ENCODE measurements at regions not wholly inside any gene's neighbourhood (a gene's known extent, or its start where the extent isn't known, plus 50 kb on each side); places are given as distances from the start of the nearest gene placed in this dataset.

GRCh38 chr5:109529987-109530386, 120.2 kb upstream of the PJA2 start:
- H3K27ac ChIP-seq = no peak overlapping the region
- DNase-seq (ENCODE audit: low spot score) = no peak
- CTCF ChIA-PET = no interaction called here
- no peak for TF ChIP-seq CTCF (conservative IDR thresholded peaks at IDR 0.05; ENCODE audit: low read depth)
- POLR2A ChIA-PET (ENCODE audit: low non-redundant PET) = no interaction called here

- H3K27ac ChIP-seq = no peak overlapping the region
- no peak for DNase-seq (ENCODE audit: low spot score)
- ChIA-PET POLR2A (ENCODE audit: low non-redundant PET) (no interaction called here), CTCF (interaction anchor here (0.6 kb wide), 2 partner anchors 1317 to 1523 kb away, joined by 3 to 4 read pairs; no protein-coding TSS in a partner anchor)
- no peak for TF ChIP-seq CTCF (conservative IDR thresholded peaks at IDR 0.05; ENCODE audit: low read depth)
Observed at GRCh38 chr5:109529520-109529919, 119.7 kb upstream of the PJA2 start.

GRCh38 chr5:109524555-109524954, 114.8 kb upstream of the PJA2 start:
- no peak overlapping the region for H3K27ac ChIP-seq
- ChIA-PET CTCF (no interaction called here), POLR2A (ENCODE audit: low non-redundant PET) (no interaction called here)
- DNase-seq (ENCODE audit: low spot score) = no peak
- no peak for TF ChIP-seq CTCF (conservative IDR thresholded peaks at IDR 0.05; ENCODE audit: low read depth)

- CTCF ChIA-PET = no interaction called here
Observed at GRCh38 chr5:109524026-109524425, 114.3 kb upstream of the PJA2 start.

GRCh38 chr5:109522404-109522803, 112.6 kb upstream of the PJA2 start:
- ChIA-PET CTCF (no interaction called here), POLR2A (ENCODE audit: low non-redundant PET) (interaction anchor here (0.8 kb wide), 1 partner anchor 1101 kb away, joined by 5 read pairs; no protein-coding TSS in a partner anchor)
- no peak overlapping the region for H3K27ac ChIP-seq
- DNase-seq (ENCODE audit: low spot score) = no peak
- TF ChIP-seq CTCF (conservative IDR thresholded peaks at IDR 0.05; ENCODE audit: low read depth) = no peak

More at GRCh38 chr5:109524026-109524425, 114.3 kb upstream of the PJA2 start:
- POLR2A ChIA-PET (ENCODE audit: low non-redundant PET) = no interaction called here
- H3K27ac ChIP-seq = no peak overlapping the region
- no peak for TF ChIP-seq CTCF (conservative IDR thresholded peaks at IDR 0.05; ENCODE audit: low read depth)
- DNase-seq (ENCODE audit: low spot score) = no peak

- TF ChIP-seq CTCF (conservative IDR thresholded peaks at IDR 0.05; ENCODE audit: low read depth) = no peak
- H3K27ac ChIP-seq = no peak overlapping the region
- ChIA-PET POLR2A (ENCODE audit: low non-redundant PET) (no interaction called here), CTCF (interaction anchor here (0.8 kb wide), 1 partner anchor 11 kb away, joined by 7 read pairs; no protein-coding TSS in a partner anchor)
- DNase-seq (ENCODE audit: low spot score) = no peak
Observed at GRCh38 chr5:109519416-109519815, 109.6 kb upstream of the PJA2 start.

GRCh38 chr5:109516390-109516789, 106.6 kb upstream of the PJA2 start:
- no peak for DNase-seq (ENCODE audit: low spot score)
- no peak overlapping the region for H3K27ac ChIP-seq
- ChIA-PET CTCF (no interaction called here), POLR2A (ENCODE audit: low non-redundant PET) (no interaction called here)
- TF ChIP-seq CTCF (conservative IDR thresholded peaks at IDR 0.05; ENCODE audit: low read depth) = no peak

Measured in RWPE1 (cell line).